Stimulated activated CD4-positive, alpha-beta T cell treated with anti-CD3 and anti-CD28 coated beads, Interleukin-1b, Interleukin-23, amount 100 ng/mL, for 24 hours (primary cell): ENCODE measurements at regions not wholly inside any gene's neighbourhood (a gene's known extent, or its start where the extent isn't known, plus 50 kb on each side); places are given as distances from the start of the nearest gene placed in this dataset.

ENCODE experiments used
- DNase-seq, 4 experiments: peaks; one replicate each; pipeline ENCODE4 v3.0.0-alpha.2; 2020; ENCODE audit warnings: low read depth in 4 of 4, low spot score in 1 of 4

- DNase-seq: no peak
Measured at GRCh38 chr2:173808718-173809117, 156.5 kb downstream of the SP3 start.

DNA sequence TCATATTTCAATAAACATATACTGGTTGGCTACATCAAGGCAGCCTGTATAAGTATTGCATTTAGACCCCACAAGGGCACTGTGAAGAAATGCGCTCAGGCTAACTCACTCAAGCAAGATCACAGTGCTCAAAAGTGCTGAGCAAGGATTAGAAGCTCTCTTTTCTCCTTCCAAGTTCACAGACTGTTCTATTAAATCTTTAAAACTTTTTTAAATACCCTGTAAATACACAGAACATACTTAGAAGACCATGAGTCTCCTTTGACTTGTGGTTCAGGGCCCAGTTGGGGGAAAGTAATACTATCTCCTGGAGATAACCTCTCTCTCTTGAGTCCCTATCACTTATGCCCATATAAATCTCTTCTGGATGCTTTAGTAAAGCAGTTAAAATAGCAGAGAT, 152.9 kb downstream of the SP3 start:
- DNase-seq: no peak

- DNase-seq: no peak
Measured at GRCh38 chr2:173814306-173814705, 150.9 kb downstream of the SP3 start.

GRCh38 chr2:173815772-173816171, 149.4 kb downstream of the SP3 start:
- no peak for DNase-seq

GRCh38 chr2:173817582-173817981, 147.6 kb downstream of the SP3 start:
- DNase-seq: no peak

DNA sequence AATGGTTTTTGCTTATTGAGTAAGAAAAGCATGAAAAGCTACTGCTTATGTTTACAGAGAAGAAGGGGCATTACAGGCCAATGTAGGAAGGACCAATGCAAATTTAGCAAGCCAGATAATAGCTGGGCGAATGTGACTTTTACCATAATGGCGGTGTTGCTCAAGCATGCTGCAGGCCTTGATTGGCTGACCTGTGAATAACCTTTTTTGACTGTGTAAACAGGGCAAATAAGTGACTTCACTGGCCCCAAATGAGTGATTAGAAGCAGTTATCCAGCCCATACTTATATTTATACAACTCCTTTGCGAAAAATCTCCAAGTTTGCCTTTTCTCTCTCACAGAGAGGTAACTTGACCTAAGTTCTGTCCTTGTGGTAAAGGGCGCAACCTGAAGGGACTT, 146.9 kb downstream of the SP3 start:
- no peak for DNase-seq

GRCh38 chr2:173819852-173820251, 145.3 kb downstream of the SP3 start:
- no peak for DNase-seq

GRCh38 chr2:173821451-173821850, 143.7 kb downstream of the SP3 start:
- no peak for DNase-seq

- no peak for DNase-seq
Measured at GRCh38 chr2:173822889-173823542, 142.2 kb downstream of the SP3 start.

DNA sequence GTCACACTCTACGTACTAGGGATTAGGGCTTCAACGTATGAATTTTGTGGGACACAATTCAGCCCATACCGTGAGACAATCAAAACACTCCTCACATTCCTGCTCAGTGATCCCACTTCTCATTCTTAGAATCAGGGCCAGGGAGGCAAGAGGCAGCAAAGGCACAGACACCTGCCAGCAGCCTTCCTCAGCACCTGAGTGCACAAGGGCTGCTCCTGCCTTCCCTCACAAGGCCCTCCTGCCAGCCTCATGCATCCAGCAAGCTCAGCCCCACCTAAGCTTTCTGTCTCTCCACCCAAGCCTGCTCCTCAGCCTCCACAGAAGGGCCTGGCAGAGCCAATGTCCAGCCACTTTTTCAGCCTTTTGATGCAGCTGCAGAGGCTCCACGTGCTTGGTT, 141.6 kb downstream of the SP3 start:
- no peak for DNase-seq

DNA sequence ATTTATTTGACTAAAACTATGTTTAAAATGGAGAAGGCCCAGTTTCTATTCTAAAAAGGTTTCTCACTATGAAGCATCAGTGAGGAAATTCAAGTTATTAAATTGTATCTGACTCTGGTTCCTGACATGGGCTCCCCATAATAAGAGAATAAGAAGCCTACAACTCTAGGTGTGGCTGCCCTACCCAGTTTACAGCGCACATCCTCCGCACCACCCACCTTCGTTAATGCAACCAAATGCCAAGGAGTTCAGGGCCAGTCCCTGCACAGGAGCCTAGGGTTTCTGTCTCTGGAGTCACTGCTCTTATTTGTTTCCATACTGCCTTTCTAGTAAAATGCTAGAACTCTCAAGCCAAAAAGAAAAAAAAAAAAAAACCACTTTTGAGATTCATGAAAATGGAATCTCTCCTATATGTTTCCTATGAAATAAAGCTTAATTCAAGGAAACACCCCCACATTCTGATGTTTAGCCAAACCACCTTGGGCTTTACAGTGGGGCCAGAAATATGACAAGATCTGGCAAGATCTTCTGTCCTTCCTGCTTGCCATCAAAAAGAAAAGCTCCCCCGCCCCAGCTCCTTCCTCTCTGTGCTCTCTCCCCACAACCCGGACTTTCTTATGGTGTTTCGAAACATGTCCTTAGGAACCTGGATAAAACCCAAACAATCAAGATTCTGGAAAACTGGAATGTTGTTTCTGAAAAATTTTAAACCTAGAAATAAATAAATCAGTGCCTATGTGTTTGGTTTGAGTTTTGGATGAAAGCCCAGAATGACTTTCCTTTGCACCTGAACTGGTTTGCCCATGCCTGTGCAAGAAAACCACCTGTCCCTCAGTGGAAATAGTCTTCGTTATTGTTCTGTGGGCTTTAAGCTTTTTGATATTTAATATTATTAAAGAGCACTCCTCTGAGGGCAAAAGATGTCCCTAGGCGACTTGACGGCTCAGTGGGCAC, 136.7 kb downstream of the SP3 start:
- no peak for DNase-seq

DNA sequence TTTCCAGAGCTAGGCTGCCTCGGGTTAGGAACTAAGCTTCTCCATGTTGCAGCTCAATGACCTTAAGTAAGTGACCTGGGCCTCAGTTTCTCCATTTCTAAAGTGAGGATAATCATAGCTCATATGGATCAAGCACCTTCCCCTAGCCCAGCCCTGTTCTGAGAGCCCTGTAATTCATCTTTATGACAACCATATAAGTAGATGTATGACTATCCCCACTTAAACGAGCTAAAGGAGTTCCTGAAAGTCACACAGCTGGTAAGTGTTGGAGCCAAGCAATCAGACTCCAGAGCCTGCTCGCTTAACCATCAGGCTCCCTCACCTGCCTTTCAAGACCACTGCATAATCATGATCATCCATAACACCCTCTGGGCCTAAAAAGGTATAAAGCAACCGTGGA, 135.4 kb downstream of the SP3 start:
- DNase-seq: no peak

DNA sequence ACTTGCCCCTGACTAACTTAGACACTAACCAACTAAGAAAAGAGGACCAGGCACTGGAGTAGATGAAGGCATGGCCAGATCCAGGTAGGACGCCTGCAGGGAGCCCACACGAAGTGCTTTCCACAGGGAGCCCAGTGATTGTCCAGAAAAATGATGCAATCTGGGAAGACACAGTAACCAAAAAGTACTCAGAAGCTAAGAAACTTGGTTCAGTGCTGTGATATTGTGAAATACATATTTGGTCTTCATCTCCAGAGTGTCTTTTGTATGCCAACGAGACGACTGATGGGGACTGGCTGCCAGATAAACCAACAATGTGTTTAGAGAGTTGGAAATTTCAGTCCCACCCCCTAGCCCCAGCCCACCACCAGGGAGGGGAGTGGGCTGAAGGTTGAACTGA, 135.0 kb downstream of the SP3 start:
- DNase-seq: no peak

GRCh38 chr2:173831312-173832229, 133.6 kb downstream of the SP3 start:
- DNase-seq: no peak

GRCh38 chr2:173834141-173834540, 131.0 kb downstream of the SP3 start:
- no peak for DNase-seq

GRCh38 chr2:173835726-173836125, 129.4 kb downstream of the SP3 start:
- DNase-seq: no peak

DNA sequence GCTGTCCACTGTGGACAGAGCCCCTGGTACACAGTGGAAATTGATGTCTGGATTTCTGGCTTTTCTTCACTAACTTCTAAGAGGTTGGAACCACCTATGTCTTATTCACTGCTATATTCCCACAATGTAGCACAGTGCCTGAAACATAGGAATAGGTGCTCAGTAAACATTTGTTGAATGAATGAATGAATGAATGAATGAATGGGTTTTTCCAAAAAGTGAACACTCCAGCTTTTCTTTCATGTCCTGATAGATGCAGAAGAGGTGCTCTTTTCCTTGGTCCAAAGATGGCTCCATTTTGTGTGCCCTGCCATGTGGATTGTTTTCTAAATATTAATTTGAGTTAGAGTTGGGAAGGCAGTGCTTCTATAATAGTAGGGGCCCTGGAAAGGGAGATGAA, 124.1 kb downstream of the SP3 start:
- no peak for DNase-seq

DNA sequence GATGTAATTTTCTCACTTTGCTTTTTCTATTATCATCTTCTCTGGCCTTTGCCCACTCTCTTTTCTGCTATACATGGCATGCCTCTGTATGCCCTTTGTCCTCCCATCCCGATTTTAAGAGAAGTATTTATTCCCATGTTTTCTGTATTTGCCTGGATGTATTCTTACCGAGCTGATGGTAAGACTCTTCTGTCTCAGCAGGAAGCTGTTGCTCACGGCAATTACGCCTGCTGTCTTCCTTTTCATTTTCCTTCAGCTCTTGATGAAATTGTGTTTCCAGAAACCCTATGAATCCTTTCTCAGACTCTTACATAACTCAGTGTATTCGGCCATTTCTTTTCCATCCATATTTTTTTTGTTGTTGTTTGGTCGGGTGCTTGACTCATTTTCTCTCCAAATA, 121.6 kb downstream of the SP3 start:
- no peak for DNase-seq

GRCh38 chr2:173851141-173851641, 114.0 kb downstream of the SP3 start:
- no peak for DNase-seq

DNA sequence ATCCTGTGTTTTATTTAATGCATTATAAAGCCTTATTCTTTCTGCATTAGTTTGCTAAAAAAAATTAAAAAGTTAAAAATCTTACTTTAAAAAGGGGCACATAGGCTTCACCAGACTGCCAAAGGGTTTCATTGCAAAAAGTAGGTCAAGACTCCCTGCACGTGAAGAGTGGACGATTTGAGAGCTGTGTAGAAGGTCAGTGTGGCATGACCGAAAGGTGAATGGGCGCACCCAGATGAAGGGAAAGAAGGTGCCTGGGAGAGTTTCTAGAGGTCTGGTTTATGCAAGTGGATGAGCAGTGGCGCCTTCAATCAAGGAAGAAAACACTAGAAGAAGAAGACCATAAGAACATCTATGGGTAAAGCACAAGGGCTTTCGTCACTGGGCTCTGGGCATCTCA, 111.0 kb downstream of the SP3 start:
- DNase-seq: no peak

DNA sequence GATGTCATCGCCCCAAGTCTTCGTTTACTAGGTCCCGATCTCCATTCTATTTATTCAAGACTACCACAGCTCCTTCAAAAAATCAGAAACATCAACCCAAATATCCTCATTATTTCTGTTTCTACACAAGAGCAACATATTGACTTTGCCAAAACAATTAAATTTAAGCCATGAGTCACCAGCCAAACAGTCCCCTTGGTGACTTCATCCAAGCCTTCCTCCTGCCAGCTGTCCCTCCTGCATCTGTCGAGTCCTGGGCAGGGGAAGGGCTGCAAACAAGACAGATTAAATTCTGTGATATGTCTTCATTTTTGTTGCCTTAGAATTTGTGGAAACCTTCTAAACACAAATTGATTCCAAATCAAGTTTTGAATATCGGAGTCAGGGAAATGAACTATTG, 110.3 kb downstream of the SP3 start:
- DNase-seq: no peak
